HG02610 (cell line): ENCODE measurements at regions not wholly inside any gene's neighbourhood (a gene's known extent, or its start where the extent isn't known, plus 50 kb on each side); places are given as distances from the start of the nearest gene placed in this dataset.
"Not testable (repeated sequence)": the region's sequence is repeated elsewhere in the genome, so short reads cannot be mapped to it uniquely, and the experiment has no call there.

Experiments used
- ATAC-seq: cut with Tn5 transposase; IDR thresholded peaks from one replicate; pipeline ENCODE4 v1.9.1; 2021; ENCODE audit warnings: mild to moderate bottlenecking, moderate library complexity; ENCODE audit not compliant: unreplicated experiment

GRCh38 chr1:88474555-88475304 is 209.3 kb upstream of the PKN2 start:
- ATAC-seq: no peak

DNA sequence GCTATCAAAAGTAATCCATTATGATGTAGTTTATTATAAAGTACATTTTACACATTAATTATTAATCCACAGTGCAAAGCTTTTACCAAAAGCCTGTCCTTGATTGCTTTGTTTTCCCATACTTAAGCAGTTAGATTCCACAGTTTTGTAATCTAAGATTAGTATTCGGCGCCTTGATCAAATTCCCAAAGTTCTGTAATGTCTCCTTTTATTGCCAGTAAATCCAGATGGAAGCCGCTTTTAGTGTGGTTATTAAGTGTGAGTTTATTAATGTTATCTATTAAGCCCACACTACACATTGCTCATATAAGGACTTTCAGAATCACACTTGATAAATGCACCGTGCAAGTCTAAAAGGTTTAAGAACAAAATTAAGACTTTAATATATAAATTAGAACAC is 199.2 kb upstream of the PKN2 start:
- no peak for ATAC-seq

DNA sequence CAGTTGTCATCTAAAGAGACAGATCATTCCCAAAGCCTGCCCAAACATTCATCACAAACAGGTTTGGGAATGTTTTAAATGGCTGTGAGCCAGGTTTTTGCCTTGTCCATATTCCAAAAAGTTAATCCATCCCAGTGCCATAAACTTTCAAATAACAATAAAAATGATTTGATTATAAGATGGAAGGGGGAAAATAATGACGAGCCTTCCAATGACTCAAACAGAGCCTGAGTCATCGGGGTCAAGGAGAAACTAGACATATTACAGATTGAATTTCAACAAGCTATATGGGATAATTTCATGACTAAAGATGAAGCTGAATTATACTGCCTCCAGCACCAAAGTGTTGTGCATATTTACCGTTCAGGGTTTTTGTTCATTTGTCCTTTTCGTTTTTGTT is 195.8 kb upstream of the PKN2 start:
- ATAC-seq: no peak

- no peak for ATAC-seq
These were observed 193.4 kb upstream of the PKN2 start for GRCh38 chr1:88490676-88491075.

DNA sequence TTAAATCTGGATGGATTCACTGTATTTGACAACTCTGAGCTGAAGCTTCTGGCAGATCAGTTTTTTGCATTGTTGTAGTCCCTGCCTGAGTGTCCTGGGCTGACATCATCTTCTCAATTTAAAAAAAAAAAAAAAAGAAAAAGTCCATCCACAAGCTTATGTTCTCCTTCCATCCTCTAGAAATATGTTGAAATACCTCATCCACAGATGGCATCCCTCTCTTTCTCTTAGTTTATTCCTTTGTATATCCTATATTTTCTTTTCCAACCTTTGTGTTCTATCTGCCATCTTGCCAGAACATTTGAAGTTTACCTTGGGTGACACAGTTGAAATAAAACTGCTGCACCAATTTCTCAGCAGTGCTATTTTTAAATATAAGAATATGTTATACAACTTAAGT is 184.4 kb upstream of the PKN2 start:
- ATAC-seq: no peak

DNA sequence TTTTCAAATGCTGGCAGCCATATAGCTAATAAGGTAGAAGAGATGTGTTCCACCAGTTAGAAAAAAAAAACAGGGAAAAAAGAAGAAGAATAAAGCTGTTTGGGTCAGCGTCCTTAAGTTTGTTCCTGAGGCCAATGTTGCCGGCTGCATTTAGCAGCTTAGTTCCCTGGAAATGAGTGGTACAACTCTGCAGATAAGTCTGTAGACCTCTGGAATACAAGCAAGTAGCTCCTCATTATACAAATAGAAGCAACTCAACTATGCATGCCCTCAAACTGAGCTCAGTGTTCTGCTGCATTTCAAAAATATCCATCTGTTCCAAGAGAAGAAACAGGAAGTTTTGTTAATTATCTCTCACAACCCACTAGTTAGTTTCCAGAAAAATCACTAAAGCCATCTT is 181.2 kb upstream of the PKN2 start:
- ATAC-seq: no peak

DNA sequence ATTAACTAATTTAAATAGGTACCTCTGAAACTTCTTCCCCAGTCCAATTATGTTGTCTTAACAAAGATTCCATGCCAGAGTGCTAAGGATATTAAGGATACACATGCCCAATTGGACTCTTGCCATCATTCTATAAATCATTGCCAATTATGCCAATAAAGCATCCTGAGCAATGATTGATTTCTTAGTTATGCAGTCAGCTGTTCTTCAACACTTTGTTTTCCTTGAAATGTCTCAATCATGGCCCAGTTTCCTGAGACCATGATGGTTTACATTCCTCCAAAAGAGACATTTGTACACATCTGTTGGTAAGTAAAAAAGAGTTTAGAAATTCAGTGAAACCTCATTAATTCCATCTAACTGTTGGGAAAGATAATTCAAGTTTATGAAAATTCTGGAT is 180.4 kb upstream of the PKN2 start:
- no peak for ATAC-seq

- no peak for ATAC-seq
These were observed 179.5 kb upstream of the PKN2 start for GRCh38 chr1:88504601-88505000.

- no peak for ATAC-seq
These were observed 174.7 kb upstream of the PKN2 start for GRCh38 chr1:88509379-88509778.

DNA sequence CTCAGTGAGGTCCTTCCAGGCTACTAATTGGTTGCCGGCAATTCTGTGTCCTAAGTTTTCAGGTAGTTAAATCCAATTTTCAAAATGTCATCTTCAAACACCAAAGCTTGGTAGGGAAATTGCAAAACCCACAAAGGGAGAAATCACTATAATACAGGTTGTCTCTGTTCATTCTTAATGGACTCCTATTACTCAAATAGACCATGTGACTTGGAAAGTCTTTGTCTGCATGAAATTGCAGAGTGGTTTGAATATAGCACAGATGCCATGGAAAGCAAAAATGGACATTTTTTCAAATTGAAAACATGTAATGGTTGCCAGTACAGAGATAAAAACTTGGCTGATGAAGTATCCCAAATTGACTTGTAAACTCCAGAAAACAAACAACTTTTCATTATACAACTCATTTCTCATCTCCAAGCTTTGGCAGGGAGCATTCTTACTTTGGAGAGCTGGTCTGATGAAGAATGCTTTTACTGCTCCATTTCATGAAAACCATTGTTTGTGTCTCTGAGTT is 169.5 kb upstream of the PKN2 start:
- no peak for ATAC-seq

GRCh38 chr1:88517499-88517898 is 166.6 kb upstream of the PKN2 start:
- ATAC-seq: not testable (repeated sequence)

GRCh38 chr1:88519156-88519555 is 164.9 kb upstream of the PKN2 start:
- no peak for ATAC-seq

DNA sequence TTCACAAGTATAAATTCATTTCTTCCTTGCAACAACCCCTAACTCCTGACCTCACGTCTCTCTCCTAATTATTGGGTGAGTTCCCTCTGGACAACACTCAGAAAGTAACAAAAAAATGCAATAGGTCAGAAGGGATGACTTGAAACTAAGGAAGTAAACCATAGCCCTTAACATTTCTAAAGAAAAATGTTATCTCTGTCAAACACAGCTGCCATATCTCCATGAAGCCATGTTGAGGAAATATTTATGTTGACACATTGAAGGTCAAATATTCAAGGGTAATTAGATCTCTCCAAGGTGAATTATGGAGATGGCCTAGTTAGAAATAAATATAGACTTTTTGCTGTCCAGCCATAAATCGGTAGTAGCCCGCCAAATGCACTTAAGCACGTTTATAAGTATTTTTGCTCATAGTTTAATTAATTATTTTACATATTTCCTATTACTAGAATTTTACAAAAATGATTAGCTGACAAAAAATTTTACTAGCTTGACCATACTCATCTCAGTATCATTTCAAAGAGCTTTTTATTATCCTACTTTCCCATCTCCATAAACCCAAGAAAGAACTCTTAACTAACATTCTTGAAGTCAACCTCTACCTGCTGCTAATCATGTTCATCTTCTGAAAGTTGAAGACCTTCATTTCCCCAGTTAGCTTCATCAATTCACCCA is 160.1 kb upstream of the PKN2 start:
- ATAC-seq: no peak

DNA sequence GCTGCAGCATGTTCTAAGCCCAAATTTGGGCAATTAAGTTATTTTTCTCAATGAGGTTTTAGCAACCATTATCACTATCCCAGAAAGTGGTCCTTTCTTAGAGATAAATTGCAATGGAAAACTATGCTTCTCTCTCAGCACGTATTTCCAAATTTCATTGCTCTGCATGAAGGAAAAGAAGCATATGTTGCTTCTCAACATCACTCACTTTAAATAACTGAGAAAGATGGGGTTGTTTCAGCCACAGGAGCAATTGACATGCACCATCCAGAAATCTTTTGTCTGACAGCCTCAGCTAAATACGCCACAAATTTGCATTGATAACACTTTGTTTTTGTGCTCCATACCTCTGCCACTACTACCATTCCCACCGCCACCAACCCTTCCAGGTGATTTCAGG is 157.6 kb upstream of the PKN2 start:
- ATAC-seq: no peak

GRCh38 chr1:88528792-88529191 is 155.3 kb upstream of the PKN2 start:
- no peak for ATAC-seq

GRCh38 chr1:88529581-88529980 is 154.5 kb upstream of the PKN2 start:
- no peak for ATAC-seq

DNA sequence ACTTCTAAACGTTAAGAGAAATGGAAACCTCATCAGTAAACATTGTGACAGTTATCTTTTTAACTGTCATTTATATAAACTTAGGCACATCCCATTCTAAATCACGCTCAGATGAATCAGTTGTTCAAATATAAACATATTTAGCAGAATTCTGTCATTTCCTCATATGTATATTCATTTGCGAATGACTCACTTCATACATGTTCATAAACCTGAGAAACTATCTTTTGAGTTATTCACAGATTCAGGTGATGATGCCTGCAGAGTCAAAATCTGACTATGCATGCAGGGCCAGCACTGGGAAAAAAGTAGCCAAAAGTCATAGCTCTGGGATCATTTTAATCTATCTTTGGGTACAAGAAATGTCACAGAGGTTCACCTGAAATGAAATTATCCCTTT is 153.8 kb upstream of the PKN2 start:
- ATAC-seq: no peak

- ATAC-seq: no peak
These were observed 146.3 kb upstream of the PKN2 start for GRCh38 chr1:88537787-88538186.

DNA sequence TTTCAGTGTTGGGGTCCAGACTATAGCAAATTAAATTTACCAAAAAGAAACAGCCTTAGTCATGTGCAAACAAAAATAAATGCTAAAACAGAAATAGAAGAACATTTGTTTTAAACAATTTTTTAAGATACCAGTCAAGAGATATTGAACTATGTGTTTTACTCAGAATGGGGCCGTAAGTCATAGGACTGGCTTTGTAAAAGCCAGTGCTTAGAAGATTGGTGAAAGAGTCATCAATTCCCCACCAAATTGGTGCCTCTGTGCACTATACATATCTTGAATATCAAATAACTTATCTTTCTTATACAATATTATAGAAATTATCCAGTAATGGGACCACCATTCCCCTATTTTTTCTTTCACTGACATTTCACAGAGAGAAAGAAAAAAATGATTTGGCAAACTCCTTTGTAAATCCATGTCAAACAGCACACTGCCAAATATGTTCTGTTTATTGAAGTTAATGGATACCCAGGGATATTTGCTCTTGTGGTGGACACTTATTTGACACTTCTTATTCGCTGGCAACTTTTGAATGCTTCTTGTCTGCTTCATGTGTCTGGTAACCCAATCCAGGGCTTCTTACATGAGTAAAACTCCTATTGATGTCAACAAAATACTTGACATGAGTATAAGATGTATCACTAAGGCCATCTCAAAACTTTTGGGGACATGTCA is 145.7 kb upstream of the PKN2 start:
- ATAC-seq: no peak

- ATAC-seq: no peak
These were observed 143.8 kb upstream of the PKN2 start for GRCh38 chr1:88540255-88540654.

GRCh38 chr1:88541596-88541995 is 142.5 kb upstream of the PKN2 start:
- no peak for ATAC-seq

- no peak for ATAC-seq
These were observed 139.9 kb upstream of the PKN2 start for GRCh38 chr1:88544195-88544594.
